ENCODE measurements at regions not wholly inside any gene's neighbourhood (a gene's known extent, or its start where the extent isn't known, plus 50 kb on each side); places are given as distances from the start of the nearest gene placed in this dataset.

DNA sequence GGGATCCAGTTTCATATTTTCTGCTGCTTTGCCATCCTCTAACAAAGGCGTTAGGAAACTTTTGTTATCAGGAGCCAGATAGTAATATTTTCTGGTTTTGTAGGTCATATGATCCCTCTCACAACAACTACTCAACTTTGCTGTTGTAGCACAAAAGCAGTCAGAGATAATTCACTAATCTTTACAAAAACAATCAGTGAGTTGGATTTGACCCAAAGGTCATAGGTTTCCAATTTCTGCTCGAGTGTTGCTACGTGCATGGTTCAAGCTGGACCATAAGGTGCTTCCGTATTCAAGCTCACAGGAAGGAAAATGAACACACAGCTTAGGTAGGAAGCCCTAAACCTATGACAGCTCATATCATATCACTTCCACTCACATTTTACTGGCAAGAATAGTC lies 92.4 kb upstream of the SFMBT2 start:
- Histone ChIP-seq H3K27ac (ENCODE audit: low read depth in 2 of 2, low read length in 1 of 2) (no peak overlapping the region), H3K9me3 (no peaks in the 10 kb centered on the region), H3K4me2 (no peak overlapping the region), H3K4me3 (ENCODE audit: low read depth in 2 of 2, low read length in 1 of 2) (no peak overlapping the region), H2AFZ (ENCODE audit: low read depth) (no peak overlapping the region), H4K20me1 (ENCODE audit: insufficient read depth) (no peaks in the 10 kb centered on the region), H3K27me3 (ENCODE audit: insufficient read depth) (no peaks in the 10 kb centered on the region), H3K4me1 (ENCODE audit: control insufficient read depth in 1 of 2, insufficient read depth in 2 of 2, low read depth in 1 of 2, low read length in 1 of 2) (no peaks in the 10 kb centered on the region), H3K9ac (no peak overlapping the region), H3K79me2 (ENCODE audit: insufficient read depth) (no peaks in the 10 kb centered on the region), H3F3A (replicated peaks; ENCODE audit: insufficient read depth) (no peaks in the 10 kb centered on the region), H3K9me2 (no peaks in the 10 kb centered on the region), H3K36me3 (replicated peaks in 1 of 2; ENCODE audit: control insufficient read depth in 1 of 2, insufficient read depth in 2 of 2, low read length in 1 of 2) (no peaks in the 10 kb centered on the region)
- 9% methylated on average over 4 of the region's 4 CpGs for WGBS (ENCODE audit: low lambda C conversion rate)
- no peak for DNase-seq
- ChIA-PET POLR2A (no interaction called here), CTCF (interaction anchor here (0.8 kb wide), 1 partner anchor 184 kb away, joined by 3 read pairs; no protein-coding TSS in a partner anchor)
- no peak for TF ChIP-seq TEAD4 (IDR thresholded peaks at IDR 0.05; ENCODE audit: borderline replicate concordance, insufficient read depth)

DNA sequence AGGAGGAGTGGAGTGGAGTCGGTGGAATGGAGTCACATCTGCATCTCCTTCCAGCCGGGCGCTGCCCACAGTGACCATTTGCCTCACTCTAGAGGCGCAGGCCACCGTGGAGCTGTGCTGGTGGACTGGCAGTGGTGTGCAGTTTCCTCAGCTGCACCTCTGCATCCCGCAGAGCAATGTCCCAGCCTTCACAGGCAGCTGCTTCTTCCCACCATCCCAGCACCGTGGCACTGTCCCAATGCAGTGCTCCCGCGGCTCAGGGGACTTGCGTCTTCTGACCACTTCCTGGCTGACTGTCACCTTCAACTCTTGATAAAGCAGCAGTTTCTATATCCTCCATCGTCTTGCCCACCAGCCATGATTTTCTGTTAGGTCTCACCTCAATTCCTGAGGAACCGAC lies 90.3 kb upstream of the SFMBT2 start:
- DNase-seq, result no peak
- WGBS (ENCODE audit: low lambda C conversion rate), result 65% methylated on average over 12 of the region's 12 CpGs
- no peak overlapping the region for H3K4me3 ChIP-seq (ENCODE audit: low read depth in 2 of 2, low read length in 1 of 2)
- no peak overlapping the region for H3K4me2 ChIP-seq
- H4K20me1 ChIP-seq (ENCODE audit: insufficient read depth), result no peaks in the 10 kb centered on the region
- ChIA-PET CTCF (interaction anchor here (1.4 kb wide), 1 partner anchor 24 kb away, joined by 5 read pairs; no protein-coding TSS in a partner anchor), POLR2A (no interaction called here)
- H3K27me3 ChIP-seq (ENCODE audit: insufficient read depth), result no peaks in the 10 kb centered on the region
- H3K9me2 ChIP-seq, result no peaks in the 10 kb centered on the region
- no peak overlapping the region for H3K9ac ChIP-seq
- H3K27ac ChIP-seq (ENCODE audit: low read depth in 2 of 2, low read length in 1 of 2), result no peak overlapping the region
- H3K4me1 ChIP-seq (ENCODE audit: control insufficient read depth in 1 of 2, insufficient read depth in 2 of 2, low read depth in 1 of 2, low read length in 1 of 2), result no peaks in the 10 kb centered on the region
- H2AFZ ChIP-seq (ENCODE audit: low read depth), result no peak overlapping the region
- no peaks in the 10 kb centered on the region for H3K79me2 ChIP-seq (ENCODE audit: insufficient read depth)
- TF ChIP-seq TAF1 (IDR thresholded peaks at IDR 0.05; ENCODE audit: borderline replicate concordance, low read depth, low read length), result no peak
- no peak for TF ChIP-seq RXRA (IDR thresholded peaks at IDR 0.05; ENCODE audit: borderline replicate concordance, low read depth)
- TF ChIP-seq ELF1 (IDR thresholded peaks at IDR 0.05), result no peak
- TF ChIP-seq, protein P1, sequence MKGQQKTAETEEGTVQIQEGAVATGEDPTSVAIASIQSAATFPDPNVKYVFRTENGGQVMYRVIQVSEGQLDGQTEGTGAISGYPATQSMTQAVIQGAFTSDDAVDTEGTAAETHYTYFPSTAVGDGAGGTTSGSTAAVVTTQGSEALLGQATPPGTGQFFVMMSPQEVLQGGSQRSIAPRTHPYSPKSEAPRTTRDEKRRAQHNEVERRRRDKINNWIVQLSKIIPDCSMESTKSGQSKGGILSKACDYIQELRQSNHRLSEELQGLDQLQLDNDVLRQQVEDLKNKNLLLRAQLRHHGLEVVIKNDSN (IDR thresholded peaks at IDR 0.05; ENCODE audit: borderline replicate concordance, low read depth), result no peak
- no peak for TF ChIP-seq NRF1 (IDR thresholded peaks at IDR 0.05; ENCODE audit: low read depth, low read length)
- no peak for TF ChIP-seq FOXJ3 (CRISPR knock-in tag; IDR thresholded peaks at IDR 0.05)
- no peak for TF ChIP-seq FOSL2 (IDR thresholded peaks at IDR 0.05; ENCODE audit: borderline replicate concordance, low read depth)
- TF ChIP-seq NFIC (IDR thresholded peaks at IDR 0.05; ENCODE audit: borderline replicate concordance), result no peak
- no peak for TF ChIP-seq TCF12 (IDR thresholded peaks at IDR 0.05)
- TF ChIP-seq SIN3A (IDR thresholded peaks at IDR 0.05; ENCODE audit: borderline replicate concordance, low read depth, low read length), result no peak
- TF ChIP-seq FOXM1 (IDR thresholded peaks at IDR 0.05; ENCODE audit: low read depth), result no peak
- TF ChIP-seq RCOR1 (IDR thresholded peaks at IDR 0.05; ENCODE audit: low read length), result no peak
- no peak for TF ChIP-seq CHD2 (IDR thresholded peaks at IDR 0.05; ENCODE audit: low read length, partially characterized antibody)
- no peak for TF ChIP-seq EZH2phosphoT487 (IDR thresholded peaks at IDR 0.05; ENCODE audit: borderline replicate concordance, low read depth)
- TF ChIP-seq, protein P2, sequence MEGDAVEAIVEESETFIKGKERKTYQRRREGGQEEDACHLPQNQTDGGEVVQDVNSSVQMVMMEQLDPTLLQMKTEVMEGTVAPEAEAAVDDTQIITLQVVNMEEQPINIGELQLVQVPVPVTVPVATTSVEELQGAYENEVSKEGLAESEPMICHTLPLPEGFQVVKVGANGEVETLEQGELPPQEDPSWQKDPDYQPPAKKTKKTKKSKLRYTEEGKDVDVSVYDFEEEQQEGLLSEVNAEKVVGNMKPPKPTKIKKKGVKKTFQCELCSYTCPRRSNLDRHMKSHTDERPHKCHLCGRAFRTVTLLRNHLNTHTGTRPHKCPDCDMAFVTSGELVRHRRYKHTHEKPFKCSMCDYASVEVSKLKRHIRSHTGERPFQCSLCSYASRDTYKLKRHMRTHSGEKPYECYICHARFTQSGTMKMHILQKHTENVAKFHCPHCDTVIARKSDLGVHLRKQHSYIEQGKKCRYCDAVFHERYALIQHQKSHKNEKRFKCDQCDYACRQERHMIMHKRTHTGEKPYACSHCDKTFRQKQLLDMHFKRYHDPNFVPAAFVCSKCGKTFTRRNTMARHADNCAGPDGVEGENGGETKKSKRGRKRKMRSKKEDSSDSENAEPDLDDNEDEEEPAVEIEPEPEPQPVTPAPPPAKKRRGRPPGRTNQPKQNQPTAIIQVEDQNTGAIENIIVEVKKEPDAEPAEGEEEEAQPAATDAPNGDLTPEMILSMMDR (IDR thresholded peaks at IDR 0.05), result no peak
- TF ChIP-seq, protein P3, sequence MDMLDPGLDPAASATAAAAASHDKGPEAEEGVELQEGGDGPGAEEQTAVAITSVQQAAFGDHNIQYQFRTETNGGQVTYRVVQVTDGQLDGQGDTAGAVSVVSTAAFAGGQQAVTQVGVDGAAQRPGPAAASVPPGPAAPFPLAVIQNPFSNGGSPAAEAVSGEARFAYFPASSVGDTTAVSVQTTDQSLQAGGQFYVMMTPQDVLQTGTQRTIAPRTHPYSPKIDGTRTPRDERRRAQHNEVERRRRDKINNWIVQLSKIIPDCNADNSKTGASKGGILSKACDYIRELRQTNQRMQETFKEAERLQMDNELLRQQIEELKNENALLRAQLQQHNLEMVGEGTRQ (IDR thresholded peaks at IDR 0.05; ENCODE audit: borderline replicate concordance, low read depth, low read length), result no peak
- TF ChIP-seq, protein P4, sequence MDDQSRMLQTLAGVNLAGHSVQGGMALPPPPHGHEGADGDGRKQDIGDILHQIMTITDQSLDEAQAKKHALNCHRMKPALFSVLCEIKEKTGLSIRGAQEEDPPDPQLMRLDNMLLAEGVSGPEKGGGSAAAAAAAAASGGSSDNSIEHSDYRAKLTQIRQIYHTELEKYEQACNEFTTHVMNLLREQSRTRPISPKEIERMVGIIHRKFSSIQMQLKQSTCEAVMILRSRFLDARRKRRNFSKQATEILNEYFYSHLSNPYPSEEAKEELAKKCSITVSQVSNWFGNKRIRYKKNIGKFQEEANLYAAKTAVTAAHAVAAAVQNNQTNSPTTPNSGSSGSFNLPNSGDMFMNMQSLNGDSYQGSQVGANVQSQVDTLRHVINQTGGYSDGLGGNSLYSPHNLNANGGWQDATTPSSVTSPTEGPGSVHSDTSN (IDR thresholded peaks at IDR 0.05), result no peak
- no peak for TF ChIP-seq GABPA (IDR thresholded peaks at IDR 0.05; ENCODE audit: low read depth)
- H3K9me3 ChIP-seq, result no peaks in the 10 kb centered on the region
- H3K36me3 ChIP-seq (replicated peaks in 1 of 2; ENCODE audit: control insufficient read depth in 1 of 2, insufficient read depth in 2 of 2, low read length in 1 of 2), result no peaks in the 10 kb centered on the region
- H3F3A ChIP-seq (replicated peaks; ENCODE audit: insufficient read depth), result no peaks in the 10 kb centered on the region

Data from SK-N-SH (cell line).